ENCODE measurements at regions not wholly inside any gene's neighbourhood (a gene's known extent, or its start where the extent isn't known, plus 50 kb on each side); places are given as distances from the start of the nearest gene placed in this dataset.
"Not testable (repeated sequence)": the region's sequence is repeated elsewhere in the genome, so short reads cannot be mapped to it uniquely, and the experiment has no call there.

DNA sequence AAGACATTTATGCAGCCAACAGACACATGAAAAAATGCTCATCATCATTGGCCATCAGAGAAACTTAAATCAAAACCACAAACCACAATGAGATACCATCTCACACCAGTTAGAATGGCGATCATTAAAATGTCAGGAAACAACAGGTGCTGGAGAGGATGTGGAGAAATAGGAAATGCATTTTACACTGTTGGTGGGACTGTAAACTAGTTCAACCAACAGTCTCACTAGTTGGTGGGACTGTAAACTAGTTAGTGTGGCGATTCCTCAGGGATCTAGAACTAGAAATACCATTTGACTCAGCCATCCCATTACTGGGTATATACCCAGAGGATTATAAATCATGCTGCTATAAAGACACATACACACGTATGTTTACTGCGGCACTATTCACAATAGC lies 518.8 kb downstream of the MMUT start:
- not testable (repeated sequence) for TF ChIP-seq YY1 (IDR thresholded peaks at IDR 0.05; ENCODE audit: insufficient read depth, insufficient read length); ZNF274 (IDR thresholded peaks at IDR 0.05; ENCODE audit: low read depth, low read length)

All from NT2/D1 (cell line).